Brain microvascular endothelial cell (primary cell): ENCODE measurements at regions not wholly inside any gene's neighbourhood (a gene's known extent, or its start where the extent isn't known, plus 50 kb on each side); places are given as distances from the start of the nearest gene placed in this dataset.
A peak's percentile ranks its signal among the peaks of the same experiment; 100 is the strongest.

Source experiments
- DNase-seq: peaks from one replicate; pipeline ENCODE4 v3.0.0-alpha.2; 2020
- H3K27ac ChIP-seq: fragments of 250-450 bp; sonication (Bioruptor Pico); 2 replicates; pipeline ENCODE4 v1.5.1; 2020; ENCODE audit warnings: mild to moderate bottlenecking, moderate library complexity
- H3K27me3 ChIP-seq: fragments of 250-450 bp; sonication (Bioruptor Pico); replicated peaks from 2 replicates; pipeline ENCODE4 v1.5.1; 2020; ENCODE audit warnings: mild to moderate bottlenecking
- H3K36me3 ChIP-seq: fragments of 250-450 bp; sonication (Bioruptor Pico); replicated peaks from 2 replicates; pipeline ENCODE4 v1.5.1; 2020; ENCODE audit warnings: mild to moderate bottlenecking
- H3K4me3 ChIP-seq: 2 replicates; pipeline ENCODE4 v1.5.1; 2011; ENCODE audit warnings: low read depth, mild to moderate bottlenecking, control low read depth, low read length, moderate library complexity
- CTCF ChIP-seq: IDR thresholded peaks from 2 replicates; pipeline ENCODE4 v1.5.1; 2011; ENCODE audit warnings: low read depth, mild to moderate bottlenecking, moderate library complexity, low read length, control low read depth, inconsistent platforms; ENCODE audit errors: missing control alignments
- in situ Hi-C: cut with HindIII; loops from 2 replicates; pipeline ENCODE4 v1.10.0; 2017; ENCODE audit warnings: low sequenced_read_pairs, low pct_ligation_motif_present

DNA sequence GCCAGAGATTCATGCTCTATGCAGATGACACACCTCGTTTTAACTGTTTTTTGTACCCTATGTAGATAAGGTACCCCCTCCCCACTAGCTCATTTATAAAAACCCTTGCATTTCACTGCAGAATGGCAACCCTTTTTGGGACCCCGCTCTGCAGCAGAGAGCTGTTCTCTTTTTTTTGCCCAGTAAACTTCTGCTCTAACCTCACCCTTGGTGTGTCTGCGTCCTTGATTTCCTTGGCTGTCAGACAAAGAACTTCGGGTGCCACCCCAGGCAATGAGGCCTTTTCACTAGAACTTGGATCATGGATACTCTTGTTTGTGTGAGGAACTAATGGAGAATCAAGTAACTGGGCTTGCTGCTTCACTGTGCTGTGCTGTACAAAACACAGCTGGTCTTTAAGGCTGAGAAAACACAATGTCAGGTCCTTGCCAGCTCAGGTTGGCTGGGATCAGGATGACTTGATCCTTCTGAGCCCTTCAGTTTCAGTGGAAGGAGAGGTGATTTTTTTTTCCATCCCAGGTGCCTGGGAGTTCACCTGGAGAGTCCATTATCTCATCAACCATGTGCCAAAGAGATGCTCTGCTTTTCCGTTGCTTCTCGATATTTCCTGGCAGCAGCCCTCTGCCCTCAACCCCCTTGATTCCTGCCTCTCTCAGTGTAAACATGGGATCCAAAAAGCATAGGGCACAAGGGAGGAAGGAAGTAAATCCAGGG lies 133.2 kb upstream of the FAM20A start:
- DNase-seq = no peak
- Histone ChIP-seq H3K27ac (no peak overlapping the region), H3K27me3 (no peaks in the 10 kb centered on the region), H3K4me3 (no peak overlapping the region), H3K36me3 (no peaks in the 10 kb centered on the region)
- in situ Hi-C loops = no loop called here
- no peak for TF ChIP-seq CTCF

- H3K4me3 ChIP-seq = no peak overlapping the region
- no peak for TF ChIP-seq CTCF
- in situ Hi-C loops = no loop called here
- H3K36me3 ChIP-seq = no peaks in the 10 kb centered on the region
- H3K27ac ChIP-seq = no peak overlapping the region
- peak; percentile 55 for DNase-seq
- no peaks in the 10 kb centered on the region for H3K27me3 ChIP-seq
Measured at GRCh38 chr17:68733241-68734176, 132.3 kb upstream of the FAM20A start.

DNA sequence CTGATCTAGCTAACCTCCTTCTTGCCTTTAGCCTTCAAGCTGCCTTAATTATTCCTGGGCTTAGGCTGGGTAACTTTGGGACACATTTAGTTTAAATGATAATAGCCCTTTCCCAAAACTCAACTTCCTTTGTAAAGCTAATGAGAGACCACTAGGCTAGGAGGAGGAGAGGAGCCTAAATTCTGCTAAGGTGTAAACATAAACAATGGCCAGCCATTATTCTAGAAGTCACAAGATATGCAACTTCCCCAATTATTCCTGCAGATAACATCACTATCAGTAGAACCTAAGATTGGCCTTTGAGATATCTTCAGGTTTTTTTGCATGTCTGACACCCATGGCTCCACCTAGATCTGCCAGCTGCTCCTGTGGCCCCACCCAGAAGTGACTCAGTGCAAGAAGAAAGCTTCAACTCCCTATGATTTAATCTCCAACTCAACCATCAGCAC lies 131.2 kb upstream of the FAM20A start:
- DNase-seq = no peak
- no peak overlapping the region for H3K4me3 ChIP-seq
- no peaks in the 10 kb centered on the region for H3K27me3 ChIP-seq
- H3K27ac ChIP-seq = no peak overlapping the region
- in situ Hi-C loops = no loop called here
- no peaks in the 10 kb centered on the region for H3K36me3 ChIP-seq
- TF ChIP-seq CTCF = no peak

GRCh38 chr17:68731465-68731864 lies 130.3 kb upstream of the FAM20A start:
- Histone ChIP-seq H3K27ac (no peak overlapping the region), H3K36me3 (no peaks in the 10 kb centered on the region), H3K4me3 (no peak overlapping the region), H3K27me3 (no peaks in the 10 kb centered on the region)
- TF ChIP-seq CTCF = no peak
- in situ Hi-C loops = no loop called here
- DNase-seq = no peak

GRCh38 chr17:68719431-68719830 lies 118.3 kb upstream of the FAM20A start:
- Histone ChIP-seq H3K36me3 (no peaks in the 10 kb centered on the region), H3K27ac (no peak overlapping the region), H3K27me3 (no peaks in the 10 kb centered on the region), H3K4me3 (no peak overlapping the region)
- TF ChIP-seq CTCF = no peak
- in situ Hi-C loops = no loop called here
- no peak for DNase-seq
